ENCODE measurements at regions not wholly inside any gene's neighbourhood (a gene's known extent, or its start where the extent isn't known, plus 50 kb on each side); places are given as distances from the start of the nearest gene placed in this dataset.

DNA sequence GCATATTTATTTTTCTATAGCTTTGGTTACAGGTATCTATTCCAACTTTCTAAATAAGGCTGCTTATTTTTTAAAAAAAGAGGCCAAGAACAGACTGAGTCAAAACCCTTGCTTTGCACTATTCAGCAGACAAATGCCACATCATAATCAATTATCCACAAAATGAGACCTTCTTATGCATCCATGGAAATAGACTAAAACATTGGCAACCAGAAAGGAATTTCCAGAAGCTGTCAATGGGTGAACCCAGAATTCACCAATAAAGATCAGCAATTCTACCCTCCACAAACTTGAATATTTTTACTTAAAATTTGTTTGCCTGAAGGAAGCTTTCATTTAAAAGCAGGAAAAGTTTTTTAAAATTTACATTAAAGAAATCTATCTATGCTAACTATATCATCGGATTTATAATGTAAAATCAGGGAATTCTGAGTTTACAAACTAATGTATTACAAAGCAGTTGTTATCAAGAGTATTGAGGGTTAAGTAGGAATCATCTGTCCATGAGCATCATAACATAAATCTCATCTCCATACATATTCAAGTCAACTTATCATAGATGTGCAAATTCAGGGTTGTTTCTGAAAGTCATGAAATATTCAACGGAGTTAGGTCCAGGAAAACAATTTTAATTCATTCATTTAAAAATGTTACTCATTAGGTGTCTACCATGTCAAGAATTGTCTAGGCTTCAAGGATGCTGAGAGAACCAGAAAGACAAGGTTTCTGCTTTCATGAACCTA lies 548.0 kb downstream of the SATB2 start:
- peaks cover 2% of the 10 kb centered on the region for H3K9me3 ChIP-seq (ENCODE audit: control insufficient read depth, insufficient read depth, low read length)
- DNase-seq (ENCODE audit: low read depth in 4 of 6, low spot score in 6 of 6), result no peak
- no peak overlapping the region for H3K4me3 ChIP-seq (ENCODE audit: low read depth, low read length)
- no peaks in the 10 kb centered on the region for H3K4me1 ChIP-seq (ENCODE audit: control insufficient read depth, insufficient read depth, low read length)
- no CpG with 5 or more reads among the region's 2 CpGs for WGBS (ENCODE audit: insufficient coverage)
- no peaks in the 10 kb centered on the region for H3K36me3 ChIP-seq (ENCODE audit: control insufficient read depth, insufficient read depth, low read length)
- H3K27ac ChIP-seq (ENCODE audit: low read depth, low read length), result no peak overlapping the region
- no peaks in the 10 kb centered on the region for H3K27me3 ChIP-seq (ENCODE audit: control insufficient read depth, insufficient read depth, low read length)

DNA sequence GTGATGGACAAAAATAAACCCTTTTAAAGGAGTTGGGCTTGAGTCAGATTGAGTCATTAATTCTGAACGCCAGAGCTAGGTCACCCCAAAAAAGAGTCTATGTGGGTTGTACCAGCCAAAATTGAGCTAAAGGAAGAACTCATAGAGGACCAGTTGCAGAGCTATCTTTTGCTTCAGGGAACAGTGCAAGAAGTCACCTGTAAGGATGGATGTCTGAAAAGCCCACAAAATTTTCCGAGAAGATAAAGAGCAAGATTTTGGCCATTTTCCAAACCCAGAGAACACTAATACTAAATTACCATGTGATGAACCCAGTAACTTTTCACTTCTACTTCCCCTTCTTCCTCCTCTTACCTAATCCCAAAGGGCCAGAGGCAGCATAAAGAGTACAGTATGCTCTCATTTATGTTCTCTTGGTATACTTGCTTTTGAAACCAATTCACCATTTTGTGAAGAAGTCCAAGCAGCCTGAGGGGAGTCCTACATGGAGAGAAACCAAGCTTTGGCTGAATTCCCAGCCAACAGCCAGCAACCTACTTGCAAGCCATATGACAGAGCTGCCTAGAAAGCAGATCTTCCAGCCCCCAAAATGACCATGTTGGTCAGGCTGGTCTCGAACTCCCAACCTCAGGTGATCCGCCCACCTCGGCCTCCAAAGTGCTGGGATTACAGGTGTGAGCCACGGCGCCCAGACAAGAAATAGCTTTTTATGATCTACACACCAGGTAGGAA lies 551.7 kb downstream of the SATB2 start:
- Histone ChIP-seq H3K27ac (ENCODE audit: low read depth, low read length) (no peak overlapping the region), H3K4me1 (ENCODE audit: control insufficient read depth, insufficient read depth, low read length) (no peaks in the 10 kb centered on the region), H3K36me3 (ENCODE audit: control insufficient read depth, insufficient read depth, low read length) (no peaks in the 10 kb centered on the region), H3K27me3 (ENCODE audit: control insufficient read depth, insufficient read depth, low read length) (no peaks in the 10 kb centered on the region), H3K4me3 (ENCODE audit: low read depth, low read length) (no peak overlapping the region), H3K9me3 (ENCODE audit: control insufficient read depth, insufficient read depth, low read length) (no peaks in the 10 kb centered on the region)
- WGBS (ENCODE audit: insufficient coverage), result 100% methylated on average over 2 of the region's 7 CpGs
- DNase-seq (ENCODE audit: low read depth in 4 of 6, low spot score in 6 of 6), result no peak

DNA sequence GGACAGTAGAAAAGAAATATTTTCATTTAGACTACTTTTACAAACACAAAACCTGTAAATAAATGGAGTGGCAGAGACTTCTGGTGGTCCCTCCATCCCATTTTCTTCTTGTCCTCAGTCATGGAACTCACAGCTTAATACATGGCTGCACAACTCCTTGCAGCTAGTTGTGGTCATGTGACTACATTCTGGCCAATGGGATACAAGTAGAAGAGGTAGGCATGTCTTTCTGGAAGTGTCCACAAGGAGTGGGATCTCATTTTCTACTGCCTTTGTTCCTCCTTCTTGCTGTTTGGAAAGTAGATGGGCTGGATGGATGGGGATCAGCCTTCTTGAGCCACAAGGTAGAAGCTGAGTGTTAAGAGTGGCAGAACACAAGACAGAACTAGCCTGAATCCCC lies 555.8 kb downstream of the SATB2 start:
- H3K4me3 ChIP-seq (ENCODE audit: low read depth, low read length), result no peak overlapping the region

DNA sequence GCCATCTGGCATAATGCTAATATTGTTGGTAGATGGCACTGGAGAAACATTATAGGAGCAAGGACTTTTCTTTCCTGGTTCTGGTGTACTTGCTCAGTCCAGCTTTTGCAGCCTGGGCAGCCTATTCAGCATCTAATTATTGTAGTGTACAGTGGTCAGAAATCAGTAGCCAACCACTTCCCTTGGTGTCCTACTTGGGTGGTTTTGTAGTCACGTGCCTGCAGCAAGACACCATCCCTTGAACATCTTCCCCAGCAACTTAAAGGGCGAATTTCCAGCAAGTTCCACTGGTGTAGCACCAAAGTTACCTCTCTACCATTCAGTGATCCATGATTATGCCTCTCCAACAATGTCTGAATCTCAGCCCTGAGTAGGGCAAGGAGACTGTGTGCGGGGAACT lies 557.6 kb downstream of the SATB2 start:
- 40% methylated on average over 1 of the region's 3 CpGs for WGBS (ENCODE audit: insufficient coverage)
- Histone ChIP-seq H3K4me3 (ENCODE audit: low read depth, low read length) (no peak overlapping the region), H3K27ac (ENCODE audit: low read depth, low read length) (no peak overlapping the region), H3K9me3 (ENCODE audit: control insufficient read depth, insufficient read depth, low read length) (no peaks in the 10 kb centered on the region), H3K4me1 (ENCODE audit: control insufficient read depth, insufficient read depth, low read length) (no peaks in the 10 kb centered on the region), H3K27me3 (ENCODE audit: control insufficient read depth, insufficient read depth, low read length) (no peaks in the 10 kb centered on the region), H3K36me3 (ENCODE audit: control insufficient read depth, insufficient read depth, low read length) (no peaks in the 10 kb centered on the region)
- no peak for DNase-seq (ENCODE audit: low read depth in 4 of 6, low spot score in 6 of 6)

More for the DNA sequence above, 555.8 kb downstream of the SATB2 start:
- Histone ChIP-seq H3K36me3 (ENCODE audit: control insufficient read depth, insufficient read depth, low read length) (no peaks in the 10 kb centered on the region), H3K27ac (ENCODE audit: low read depth, low read length) (no peak overlapping the region), H3K4me1 (ENCODE audit: control insufficient read depth, insufficient read depth, low read length) (no peaks in the 10 kb centered on the region), H3K27me3 (ENCODE audit: control insufficient read depth, insufficient read depth, low read length) (no peaks in the 10 kb centered on the region), H3K9me3 (ENCODE audit: control insufficient read depth, insufficient read depth, low read length) (no peaks in the 10 kb centered on the region)
- no peak for DNase-seq (ENCODE audit: low read depth in 4 of 6, low spot score in 6 of 6)

DNA sequence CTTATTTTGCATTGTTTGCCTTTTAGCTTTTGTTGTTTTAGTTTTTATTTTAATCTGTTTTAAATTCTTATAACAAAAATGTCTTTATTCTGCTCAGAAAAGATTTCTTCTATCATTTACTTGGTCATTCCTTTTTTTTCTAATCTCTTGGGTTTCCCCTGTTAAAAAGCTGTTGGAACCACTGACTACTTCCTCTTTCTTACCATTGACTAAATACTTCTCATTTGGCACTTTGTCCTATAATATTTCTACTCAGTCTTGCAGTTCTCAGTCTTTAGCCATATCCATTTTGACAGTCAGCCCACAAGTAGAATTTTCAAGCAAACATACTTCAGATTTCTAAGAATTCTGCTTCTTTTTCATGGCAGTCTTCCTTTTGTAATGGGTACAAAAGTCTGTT lies 567.2 kb downstream of the SATB2 start:
- H3K27me3 ChIP-seq (ENCODE audit: control insufficient read depth, insufficient read depth, low read length), result no peaks in the 10 kb centered on the region
- no peaks in the 10 kb centered on the region for H3K4me1 ChIP-seq (ENCODE audit: control insufficient read depth, insufficient read depth, low read length)
- no peak overlapping the region for H3K27ac ChIP-seq (ENCODE audit: low read depth, low read length)
- DNase-seq (ENCODE audit: low read depth in 4 of 6, low spot score in 6 of 6), result no peak
- no peaks in the 10 kb centered on the region for H3K36me3 ChIP-seq (ENCODE audit: control insufficient read depth, insufficient read depth, low read length)
- H3K9me3 ChIP-seq (ENCODE audit: control insufficient read depth, insufficient read depth, low read length), result no peaks in the 10 kb centered on the region
- no peak overlapping the region for H3K4me3 ChIP-seq (ENCODE audit: low read depth, low read length)

DNA sequence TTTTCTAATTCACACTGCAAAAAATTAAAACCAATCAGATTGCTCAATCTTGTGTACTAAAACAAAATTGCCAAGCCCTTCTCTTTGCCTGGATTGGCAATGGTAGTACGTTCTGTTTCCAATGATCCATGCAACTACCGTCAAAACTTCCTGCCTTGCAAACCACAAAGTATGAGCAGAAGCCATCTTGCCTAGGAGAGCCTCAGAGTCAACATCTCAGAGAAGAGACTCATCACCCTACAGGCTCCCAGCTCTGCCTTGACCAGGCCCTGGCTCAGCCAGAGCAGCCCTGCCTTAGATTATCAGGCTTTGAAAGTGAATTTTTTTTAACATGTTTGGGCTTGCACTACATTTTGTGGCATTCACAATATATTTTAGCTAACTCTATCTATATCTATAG lies 574.1 kb downstream of the SATB2 start:
- H3K36me3 ChIP-seq (ENCODE audit: control insufficient read depth, insufficient read depth, low read length), result no peaks in the 10 kb centered on the region
- H3K9me3 ChIP-seq (ENCODE audit: control insufficient read depth, insufficient read depth, low read length), result no peaks in the 10 kb centered on the region
- 50% methylated on average over 2 of the region's 2 CpGs for WGBS (ENCODE audit: insufficient coverage)
- no peak overlapping the region for H3K27ac ChIP-seq (ENCODE audit: low read depth, low read length)
- H3K27me3 ChIP-seq (ENCODE audit: control insufficient read depth, insufficient read depth, low read length), result no peaks in the 10 kb centered on the region
- DNase-seq (ENCODE audit: low read depth in 4 of 6, low spot score in 6 of 6), result no peak
- H3K4me3 ChIP-seq (ENCODE audit: low read depth, low read length), result no peak overlapping the region
- no peaks in the 10 kb centered on the region for H3K4me1 ChIP-seq (ENCODE audit: control insufficient read depth, insufficient read depth, low read length)

DNA sequence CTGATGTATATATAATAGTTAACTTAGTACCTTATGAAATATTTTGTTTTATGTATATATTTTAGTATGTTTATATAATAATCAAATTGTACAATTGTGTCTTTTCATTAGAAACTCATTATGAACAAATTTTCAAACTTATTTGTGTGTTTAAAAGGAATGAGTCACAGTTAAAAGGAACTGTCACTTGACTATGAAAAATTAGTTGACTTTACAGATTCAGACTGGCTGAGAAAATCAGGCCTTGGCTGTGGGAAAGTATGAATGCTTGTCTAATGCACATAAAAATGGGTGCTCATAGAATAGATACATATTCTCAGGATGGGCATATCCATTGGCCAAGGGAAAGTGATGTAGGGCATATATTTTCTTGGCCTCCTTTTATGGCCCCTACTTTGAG lies 576.8 kb downstream of the SATB2 start:
- no peaks in the 10 kb centered on the region for H3K36me3 ChIP-seq (ENCODE audit: control insufficient read depth, insufficient read depth, low read length)
- no peaks in the 10 kb centered on the region for H3K9me3 ChIP-seq (ENCODE audit: control insufficient read depth, insufficient read depth, low read length)
- no peaks in the 10 kb centered on the region for H3K4me1 ChIP-seq (ENCODE audit: control insufficient read depth, insufficient read depth, low read length)
- no peak for DNase-seq (ENCODE audit: low read depth in 4 of 6, low spot score in 6 of 6)
- H3K4me3 ChIP-seq (ENCODE audit: low read depth, low read length), result no peak overlapping the region
- H3K27ac ChIP-seq (ENCODE audit: low read depth, low read length), result no peak overlapping the region
- no peaks in the 10 kb centered on the region for H3K27me3 ChIP-seq (ENCODE audit: control insufficient read depth, insufficient read depth, low read length)

DNA sequence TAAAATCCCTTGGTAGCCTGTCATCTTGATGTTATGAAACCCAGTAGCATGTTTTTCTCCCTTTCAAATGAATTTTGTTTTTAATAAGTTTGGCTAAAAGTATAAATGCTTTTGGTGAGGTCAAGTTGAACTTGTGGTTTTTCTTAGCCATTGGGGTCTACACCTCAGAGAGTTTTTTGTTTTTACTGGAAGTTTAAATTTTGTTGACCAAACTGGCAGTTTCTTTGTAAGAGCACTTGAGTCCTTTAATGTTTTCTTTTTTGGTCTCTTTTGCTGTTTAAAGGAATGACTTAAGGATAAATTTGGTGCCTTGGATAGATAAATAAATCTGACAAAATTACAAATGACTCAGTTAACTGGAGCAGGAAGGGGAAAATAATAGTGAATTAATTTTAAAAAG lies 577.3 kb downstream of the SATB2 start:
- no peaks in the 10 kb centered on the region for H3K9me3 ChIP-seq (ENCODE audit: control insufficient read depth, insufficient read depth, low read length)
- no peaks in the 10 kb centered on the region for H3K36me3 ChIP-seq (ENCODE audit: control insufficient read depth, insufficient read depth, low read length)
- H3K4me1 ChIP-seq (ENCODE audit: control insufficient read depth, insufficient read depth, low read length), result no peaks in the 10 kb centered on the region
- no peaks in the 10 kb centered on the region for H3K27me3 ChIP-seq (ENCODE audit: control insufficient read depth, insufficient read depth, low read length)
- no peak for DNase-seq (ENCODE audit: low read depth in 4 of 6, low spot score in 6 of 6)
- H3K4me3 ChIP-seq (ENCODE audit: low read depth, low read length), result no peak overlapping the region
- H3K27ac ChIP-seq (ENCODE audit: low read depth, low read length), result no peak overlapping the region

DNA sequence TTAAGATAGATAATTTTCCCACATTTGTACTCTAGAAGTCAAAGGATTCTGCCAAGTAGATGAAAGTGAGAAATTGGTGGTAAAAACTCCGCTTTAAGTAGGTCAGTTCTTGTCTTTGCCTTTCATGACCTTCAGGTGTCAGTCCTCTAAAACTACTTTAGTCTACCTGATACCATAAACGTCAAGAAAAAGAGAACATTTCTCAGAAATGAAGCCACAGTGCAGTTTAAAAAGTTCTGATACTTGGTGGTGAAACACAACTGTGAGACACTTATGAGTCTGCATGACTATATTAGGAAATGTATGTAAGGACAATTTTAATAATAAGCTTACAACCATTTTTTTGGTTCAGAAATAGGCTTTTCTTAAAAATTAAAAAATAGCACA lies 583.3 kb downstream of the SATB2 start:
- WGBS (ENCODE audit: insufficient coverage), result no CpG with 5 or more reads among the region's 2 CpGs
- H3K4me1 ChIP-seq (ENCODE audit: control insufficient read depth, insufficient read depth, low read length), result no peaks in the 10 kb centered on the region
- no peaks in the 10 kb centered on the region for H3K36me3 ChIP-seq (ENCODE audit: control insufficient read depth, insufficient read depth, low read length)
- H3K9me3 ChIP-seq (ENCODE audit: control insufficient read depth, insufficient read depth, low read length), result no peaks in the 10 kb centered on the region
- no peak for DNase-seq (ENCODE audit: low read depth in 4 of 6, low spot score in 6 of 6)
- H3K27ac ChIP-seq (ENCODE audit: low read depth, low read length), result no peak overlapping the region
- no peaks in the 10 kb centered on the region for H3K27me3 ChIP-seq (ENCODE audit: control insufficient read depth, insufficient read depth, low read length)
- H3K4me3 ChIP-seq (ENCODE audit: low read depth, low read length), result no peak overlapping the region

Data from spinal cord (tissue), 9 donors.